ENCODE measurements at regions not wholly inside any gene's neighbourhood (a gene's known extent, or its start where the extent isn't known, plus 50 kb on each side); places are given as distances from the start of the nearest gene placed in this dataset.

DNA sequence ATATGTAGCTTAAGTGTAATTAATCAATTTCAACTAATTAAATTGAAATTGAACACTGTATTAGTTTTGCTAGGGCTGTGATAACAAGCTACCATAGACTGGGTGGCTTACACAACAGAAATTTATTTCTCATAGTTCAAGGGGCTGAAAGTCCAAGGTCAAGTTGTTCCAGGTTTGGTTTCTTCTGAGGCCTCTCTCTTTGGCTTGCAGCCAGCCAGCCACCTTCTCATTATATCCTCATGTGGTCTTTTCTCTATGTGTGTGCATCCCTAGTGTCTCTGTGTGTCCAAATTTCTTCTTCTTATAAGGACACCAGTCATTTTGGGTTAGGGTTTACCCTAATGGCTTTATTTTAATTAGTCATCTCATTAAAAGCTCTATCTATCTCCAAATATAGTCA is 611.7 kb downstream of the UTRN start:
- TF ChIP-seq, protein P1, sequence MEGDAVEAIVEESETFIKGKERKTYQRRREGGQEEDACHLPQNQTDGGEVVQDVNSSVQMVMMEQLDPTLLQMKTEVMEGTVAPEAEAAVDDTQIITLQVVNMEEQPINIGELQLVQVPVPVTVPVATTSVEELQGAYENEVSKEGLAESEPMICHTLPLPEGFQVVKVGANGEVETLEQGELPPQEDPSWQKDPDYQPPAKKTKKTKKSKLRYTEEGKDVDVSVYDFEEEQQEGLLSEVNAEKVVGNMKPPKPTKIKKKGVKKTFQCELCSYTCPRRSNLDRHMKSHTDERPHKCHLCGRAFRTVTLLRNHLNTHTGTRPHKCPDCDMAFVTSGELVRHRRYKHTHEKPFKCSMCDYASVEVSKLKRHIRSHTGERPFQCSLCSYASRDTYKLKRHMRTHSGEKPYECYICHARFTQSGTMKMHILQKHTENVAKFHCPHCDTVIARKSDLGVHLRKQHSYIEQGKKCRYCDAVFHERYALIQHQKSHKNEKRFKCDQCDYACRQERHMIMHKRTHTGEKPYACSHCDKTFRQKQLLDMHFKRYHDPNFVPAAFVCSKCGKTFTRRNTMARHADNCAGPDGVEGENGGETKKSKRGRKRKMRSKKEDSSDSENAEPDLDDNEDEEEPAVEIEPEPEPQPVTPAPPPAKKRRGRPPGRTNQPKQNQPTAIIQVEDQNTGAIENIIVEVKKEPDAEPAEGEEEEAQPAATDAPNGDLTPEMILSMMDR (IDR thresholded peaks at IDR 0.05; ENCODE audit: low read depth, low read length, missing input control) = no peak
- TF ChIP-seq GABPA (IDR thresholded peaks at IDR 0.05 in 1 of 2, conservative IDR thresholded peaks at IDR 0.05 in 1 of 2) (no peak), RAD21 (IDR thresholded peaks at IDR 0.05) (no peak), FOXA2 (IDR thresholded peaks at IDR 0.05) (no peak), TAF1 (conservative IDR thresholded peaks at IDR 0.05) (no peak)

Data from liver (tissue), 3 donors.